ENCODE measurements at regions not wholly inside any gene's neighbourhood (a gene's known extent, or its start where the extent isn't known, plus 50 kb on each side); places are given as distances from the start of the nearest gene placed in this dataset.

GRCh38 chr9:32255026-32255425 lies 129.4 kb upstream of the ACO1 start:
- TF ChIP-seq CTCF (IDR thresholded peaks at IDR 0.05; ENCODE audit: low read depth, low read length, poor library complexity, severe bottlenecking) (no peak), EZH2phosphoT487 (IDR thresholded peaks at IDR 0.05; ENCODE audit: borderline replicate concordance, low read length) (no peak)

Measured in DOHH2 (cell line).